ENCODE measurements at regions not wholly inside any gene's neighbourhood (a gene's known extent, or its start where the extent isn't known, plus 50 kb on each side); places are given as distances from the start of the nearest gene placed in this dataset.

- ChIA-PET CTCF (no interaction called here), POLR2A (no interaction called here)
- no peak for DNase-seq (ENCODE audit: extremely low spot score)
- no peak for TF ChIP-seq CTCF (IDR thresholded peaks at IDR 0.05; ENCODE audit: control extremely low read depth, extremely low read depth, low read depth, missing control alignments)
Measured at GRCh38 chr5:28493456-28493855, 1455.1 kb upstream of the CDH9 start.

DNA sequence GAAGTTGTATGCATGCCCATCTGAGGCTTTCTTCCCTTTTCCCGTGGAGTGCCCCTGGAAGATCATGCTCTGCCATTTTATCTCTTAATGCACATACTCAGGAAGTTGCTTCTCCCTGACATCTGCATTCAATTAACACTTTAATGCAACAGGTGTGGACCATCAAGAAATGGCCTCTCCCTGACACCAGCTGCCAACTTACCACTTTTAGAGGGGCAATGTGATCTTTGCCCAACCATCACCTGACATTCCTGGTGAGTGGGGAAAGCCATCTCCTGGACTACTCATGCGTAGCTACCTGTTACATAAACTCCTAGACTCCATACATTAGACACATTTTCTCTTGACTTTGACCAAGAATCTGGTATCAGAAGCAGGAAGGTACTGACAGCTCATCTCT lies 1450.4 kb upstream of the CDH9 start:
- TF ChIP-seq CTCF (IDR thresholded peaks at IDR 0.05; ENCODE audit: control extremely low read depth, extremely low read depth, low read depth, missing control alignments) = no peak
- no peak for DNase-seq (ENCODE audit: extremely low spot score)
- POLR2A ChIA-PET = no interaction called here
- CTCF ChIA-PET = no interaction called here

- no peak for TF ChIP-seq CTCF (IDR thresholded peaks at IDR 0.05; ENCODE audit: control extremely low read depth, extremely low read depth, low read depth, missing control alignments)
- ChIA-PET POLR2A (no interaction called here), CTCF (no interaction called here)
- no peak for DNase-seq (ENCODE audit: extremely low spot score)
Measured at GRCh38 chr5:28483327-28484025, 1445.1 kb upstream of the CDH9 start.

DNA sequence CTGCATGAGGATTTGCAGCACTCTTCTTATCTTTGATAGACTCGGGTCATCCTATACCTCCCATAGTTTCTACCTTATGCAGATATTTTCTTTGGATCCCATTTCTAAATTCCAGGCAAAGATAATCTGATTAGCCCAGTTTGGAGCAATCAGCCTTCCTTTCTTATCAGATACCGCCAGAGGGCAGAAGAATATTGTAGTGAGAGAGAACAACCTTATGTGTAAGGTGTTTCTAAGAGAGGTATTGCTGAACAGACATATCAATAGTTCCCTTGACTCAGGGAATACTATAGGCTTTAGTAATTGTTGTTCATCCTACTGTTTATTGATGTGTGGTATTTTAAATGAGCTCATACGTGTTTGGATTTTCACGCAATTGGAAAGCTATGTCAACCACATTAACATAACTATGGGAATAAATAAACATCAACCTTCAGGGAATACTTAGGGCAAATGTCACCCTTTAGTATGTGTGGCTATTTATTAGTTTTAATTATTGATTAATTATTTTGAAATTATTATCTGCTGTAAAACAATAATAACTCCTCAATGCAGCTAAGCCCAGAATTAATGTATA lies 1435.2 kb upstream of the CDH9 start:
- CTCF ChIA-PET = interaction anchor here (1.4 kb wide), 1 partner anchor 11 kb away, joined by 4 read pairs; no protein-coding TSS in a partner anchor
- TF ChIP-seq CTCF (IDR thresholded peaks at IDR 0.05; ENCODE audit: control extremely low read depth, extremely low read depth, low read depth, missing control alignments) = no peak
- DNase-seq (ENCODE audit: extremely low spot score) = no peak
- POLR2A ChIA-PET = no interaction called here

- CTCF ChIA-PET = no interaction called here
- POLR2A ChIA-PET = no interaction called here
- no peak for DNase-seq (ENCODE audit: extremely low spot score)
- no peak for TF ChIP-seq CTCF (IDR thresholded peaks at IDR 0.05; ENCODE audit: control extremely low read depth, extremely low read depth, low read depth, missing control alignments)
Measured at GRCh38 chr5:28468166-28468565, 1429.8 kb upstream of the CDH9 start.

GRCh38 chr5:28463728-28464127 lies 1425.3 kb upstream of the CDH9 start:
- CTCF ChIA-PET = interaction anchor here (1.6 kb wide), 1 partner anchor 10 kb away, joined by 4 read pairs; no protein-coding TSS in a partner anchor
- no peak for TF ChIP-seq CTCF (IDR thresholded peaks at IDR 0.05; ENCODE audit: control extremely low read depth, extremely low read depth, low read depth, missing control alignments)

More at GRCh38 chr5:28463728-28464127, 1425.3 kb upstream of the CDH9 start:
- POLR2A ChIA-PET = no interaction called here
- DNase-seq (ENCODE audit: extremely low spot score) = no peak

All from GM10248 (cell line).